Caco-2 (cell line): ENCODE measurements at regions not wholly inside any gene's neighbourhood (a gene's known extent, or its start where the extent isn't known, plus 50 kb on each side); places are given as distances from the start of the nearest gene placed in this dataset.

ENCODE experiments used
- BruUV-seq: library from RNA; stranded (reverse); fragments of 400-500 nt; replicated peaks from 2 replicates; lab custom pipeline; 2021; lab: Mats Ljungman, UMichigan
- CTCF ChIA-PET: fragments of 300-600 bp; sonication (Branson Sonifier 250); formaldehyde crosslinking; loops from one replicate; lab custom pipeline; 2022; ENCODE audit warnings: antibody characterized with exemption; lab: Charles Lee
- POLR2A ChIA-PET: fragments of 300-600 bp; sonication (Branson Sonifier 250); formaldehyde crosslinking; loops from one replicate; lab custom pipeline; 2022; ENCODE audit warnings: antibody characterized with exemption; lab: Charles Lee
- DNase-seq, 2 experiments: peaks; one replicate each; pipeline versions ENCODE4 v3.0.0 to v3.0.0-alpha.2; 2020 to 2022
- H3K27me3 ChIP-seq: replicated peaks from 2 replicates; pipeline ENCODE4 v1.6.0; 2011; ENCODE audit warnings: low read length; ENCODE audit not compliant: control insufficient read depth, insufficient read depth
- H3K36me3 ChIP-seq: 2 replicates; pipeline ENCODE4 v1.5.1; 2011; ENCODE audit warnings: low read length; ENCODE audit not compliant: control insufficient read depth, insufficient read depth
- H3K4me1 ChIP-seq: fragments of 250-450 bp; sonication (Bioruptor Pico); 2 replicates; pipeline ENCODE4 v1.5.1; 2020; ENCODE audit warnings: mild to moderate bottlenecking
- H3K4me3 ChIP-seq: 2 replicates; pipeline ENCODE4 v1.5.1; 2011; ENCODE audit warnings: low read depth, mild to moderate bottlenecking, control low read depth, low read length
- H3K9me3 ChIP-seq: fragments of 250-450 bp; sonication (Bioruptor Pico); 2 replicates; pipeline ENCODE4 v1.5.1; 2020; ENCODE audit warnings: mild to moderate bottlenecking, moderate library complexity
- H3K27ac Mint-ChIP-seq: one replicate; pipeline ENCODE4 v1.8.0; 2022; ENCODE audit warnings: mixed read lengths; ENCODE audit not compliant: unreplicated experiment
- H3K27me3 Mint-ChIP-seq: one replicate; pipeline ENCODE4 v1.8.0; 2022; ENCODE audit warnings: mixed read lengths; ENCODE audit not compliant: insufficient read depth, unreplicated experiment
- H3K36me3 Mint-ChIP-seq: one replicate; pipeline ENCODE4 v1.8.0; 2022; ENCODE audit warnings: mild to moderate bottlenecking, mixed read lengths; ENCODE audit not compliant: insufficient read depth, unreplicated experiment
- H3K4me1 Mint-ChIP-seq: one replicate; pipeline ENCODE4 v1.8.0; 2022; ENCODE audit warnings: low read depth, mixed read lengths; ENCODE audit not compliant: unreplicated experiment
- H3K4me3 Mint-ChIP-seq: one replicate; pipeline ENCODE4 v1.8.0; 2022; ENCODE audit warnings: mild to moderate bottlenecking, moderate library complexity, mixed read lengths; ENCODE audit not compliant: unreplicated experiment
- H3K9me3 Mint-ChIP-seq: one replicate; pipeline ENCODE4 v1.8.0; 2022; ENCODE audit warnings: mixed read lengths; ENCODE audit not compliant: unreplicated experiment
- intact Hi-C: fragments of 100-400 bp; cut with micrococcal nuclease; formaldehyde crosslinking; loops from one replicate; pipeline ENCODE4 v1.10.0; 2022; ENCODE audit not compliant: unreplicated experiment
- TF ChIP-seq, protein P1 (sequence below), 2 experiments: fragments of 200-600 bp in 1 of 2; IDR thresholded peaks; 1 replicate in 1 of 2; 2 replicates in 1 of 2; pipeline versions ENCODE4 v1.5.1 to v1.8.0; 2011 to 2022; ENCODE audit warnings: antibody characterized with exemption in 1 of 2, control low read depth in 1 of 2, inconsistent platforms in 1 of 2, low read depth in 1 of 2, low read length in 1 of 2, mild to moderate bottlenecking in 1 of 2, moderate library complexity in 1 of 2; ENCODE audit not compliant: insufficient read depth in 1 of 2, severe bottlenecking in 1 of 2, unreplicated experiment in 1 of 2

DNA sequence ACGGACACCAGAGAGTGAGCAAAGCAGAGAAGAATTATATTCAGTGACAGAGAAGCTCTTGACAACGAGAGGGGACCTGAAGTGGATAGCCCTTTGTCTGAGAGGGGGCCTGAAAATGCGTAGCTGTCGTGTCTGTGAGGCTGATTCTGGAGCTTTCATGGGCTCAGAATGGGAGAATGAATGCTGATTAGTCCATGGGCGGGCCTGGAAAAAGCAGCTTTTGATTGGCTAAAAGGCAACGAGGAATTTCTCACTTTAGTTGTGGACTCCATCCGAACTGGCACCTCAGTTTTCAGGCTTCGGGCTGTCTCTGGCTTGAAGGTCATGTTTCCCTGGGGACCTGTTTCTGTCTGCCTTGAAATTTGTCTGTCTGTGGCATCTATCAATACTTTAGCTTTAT is 487.1 kb downstream of the TECRL start:
- no peaks in the 10 kb centered on the region for H3K4me1 Mint-ChIP-seq
- TF ChIP-seq, protein P1, sequence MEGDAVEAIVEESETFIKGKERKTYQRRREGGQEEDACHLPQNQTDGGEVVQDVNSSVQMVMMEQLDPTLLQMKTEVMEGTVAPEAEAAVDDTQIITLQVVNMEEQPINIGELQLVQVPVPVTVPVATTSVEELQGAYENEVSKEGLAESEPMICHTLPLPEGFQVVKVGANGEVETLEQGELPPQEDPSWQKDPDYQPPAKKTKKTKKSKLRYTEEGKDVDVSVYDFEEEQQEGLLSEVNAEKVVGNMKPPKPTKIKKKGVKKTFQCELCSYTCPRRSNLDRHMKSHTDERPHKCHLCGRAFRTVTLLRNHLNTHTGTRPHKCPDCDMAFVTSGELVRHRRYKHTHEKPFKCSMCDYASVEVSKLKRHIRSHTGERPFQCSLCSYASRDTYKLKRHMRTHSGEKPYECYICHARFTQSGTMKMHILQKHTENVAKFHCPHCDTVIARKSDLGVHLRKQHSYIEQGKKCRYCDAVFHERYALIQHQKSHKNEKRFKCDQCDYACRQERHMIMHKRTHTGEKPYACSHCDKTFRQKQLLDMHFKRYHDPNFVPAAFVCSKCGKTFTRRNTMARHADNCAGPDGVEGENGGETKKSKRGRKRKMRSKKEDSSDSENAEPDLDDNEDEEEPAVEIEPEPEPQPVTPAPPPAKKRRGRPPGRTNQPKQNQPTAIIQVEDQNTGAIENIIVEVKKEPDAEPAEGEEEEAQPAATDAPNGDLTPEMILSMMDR (IDR thresholded peaks at IDR 0.05; ENCODE audit: insufficient read depth in 1 of 2, low read depth in 1 of 2, low read length in 1 of 2, severe bottlenecking in 1 of 2, unreplicated experiment in 1 of 2) = no peak
- Histone ChIP-seq H3K9me3 (no peaks in the 10 kb centered on the region), H3K27me3 (no peaks in the 10 kb centered on the region), H3K4me1 (no peaks in the 10 kb centered on the region), H3K36me3 (no peaks in the 10 kb centered on the region), H3K4me3 (no peak overlapping the region)
- no TSS peak for BruUV-seq
- DNase-seq = no peak
- H3K4me3 Mint-ChIP-seq = no peak overlapping the region
- no peak overlapping the region for H3K27ac Mint-ChIP-seq
- no peaks in the 10 kb centered on the region for H3K27me3 Mint-ChIP-seq
- ChIA-PET CTCF (no interaction called here), POLR2A (no interaction called here)
- intact Hi-C loops = no loop called here
- H3K36me3 Mint-ChIP-seq = no peaks in the 10 kb centered on the region
- no peaks in the 10 kb centered on the region for H3K9me3 Mint-ChIP-seq

DNA sequence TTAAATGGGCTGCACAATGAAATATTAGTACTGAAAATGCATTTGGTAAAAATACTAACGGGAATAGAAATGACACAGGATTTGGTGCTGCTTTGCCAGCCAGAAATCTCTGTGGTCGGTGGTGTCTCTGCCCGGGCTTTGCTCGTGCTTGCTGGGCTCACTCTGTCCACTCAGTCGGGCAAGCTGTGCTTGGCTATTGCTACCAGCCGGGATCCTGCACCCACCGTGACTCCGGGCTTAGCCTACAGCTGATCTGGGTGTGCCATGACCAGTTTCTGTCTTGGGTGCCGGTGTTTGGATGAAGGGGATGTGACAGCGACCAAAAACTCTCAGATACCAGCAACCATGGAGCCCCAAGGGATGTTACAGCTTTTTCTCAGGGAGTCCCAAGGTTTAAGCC is 487.7 kb downstream of the TECRL start:
- no peaks in the 10 kb centered on the region for H3K27me3 Mint-ChIP-seq

DNA sequence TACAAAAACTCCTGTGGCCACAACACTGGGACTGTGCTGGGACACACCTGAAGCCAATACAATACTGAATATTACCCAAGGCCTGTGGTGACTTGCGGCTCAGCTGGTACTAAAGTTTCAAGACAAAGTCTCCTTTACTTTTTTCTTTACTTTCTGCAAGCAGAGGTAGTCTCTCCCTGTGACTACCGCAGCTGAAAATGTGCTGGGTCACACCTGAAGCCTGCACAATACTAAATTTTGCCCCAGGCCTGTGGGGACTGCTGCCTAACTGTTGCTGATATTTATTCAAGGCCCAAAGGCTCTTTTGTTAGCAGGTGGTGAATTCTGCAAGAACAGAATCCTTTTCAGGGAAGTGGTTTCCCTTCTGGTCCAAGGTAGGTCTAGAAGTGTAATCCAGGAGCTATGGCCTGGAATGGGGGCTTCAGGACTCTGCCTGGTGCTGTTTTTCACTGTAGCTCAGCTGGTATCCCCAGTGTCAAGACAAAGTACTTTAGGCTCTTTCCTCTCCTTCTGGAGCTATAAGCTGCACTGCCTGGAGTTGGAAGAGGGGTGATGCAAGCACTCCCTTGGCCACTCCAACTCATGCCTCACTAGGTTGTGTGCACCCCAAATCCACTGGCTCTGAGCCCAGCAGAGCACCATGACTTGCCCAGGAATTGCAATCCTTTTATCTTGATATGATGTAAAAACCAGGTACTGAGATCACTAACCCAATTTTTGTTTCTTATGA is 489.4 kb downstream of the TECRL start:
- Mint-ChIP-seq H3K27ac (no peak overlapping the region), H3K4me1 (no peaks in the 10 kb centered on the region), H3K27me3 (no peaks in the 10 kb centered on the region), H3K36me3 (no peaks in the 10 kb centered on the region), H3K4me3 (no peak overlapping the region), H3K9me3 (no peaks in the 10 kb centered on the region)
- TF ChIP-seq, protein P1 (IDR thresholded peaks at IDR 0.05; ENCODE audit: insufficient read depth in 1 of 2, low read depth in 1 of 2, low read length in 1 of 2, severe bottlenecking in 1 of 2, unreplicated experiment in 1 of 2) = no peak
- no peaks in the 10 kb centered on the region for H3K9me3 ChIP-seq
- intact Hi-C loops = no loop called here
- no peak for DNase-seq
- H3K36me3 ChIP-seq = no peaks in the 10 kb centered on the region
- no peaks in the 10 kb centered on the region for H3K4me1 ChIP-seq
- BruUV-seq = no TSS peak
- no peak overlapping the region for H3K4me3 ChIP-seq
- ChIA-PET POLR2A (no interaction called here), CTCF (no interaction called here)
- H3K27me3 ChIP-seq = no peaks in the 10 kb centered on the region

More for the DNA sequence above, 487.7 kb downstream of the TECRL start:
- Mint-ChIP-seq H3K4me3 (no peak overlapping the region), H3K4me1 (no peaks in the 10 kb centered on the region), H3K27ac (no peak overlapping the region), H3K36me3 (no peaks in the 10 kb centered on the region), H3K9me3 (no peaks in the 10 kb centered on the region)
- ChIA-PET POLR2A (no interaction called here), CTCF (no interaction called here)
- Histone ChIP-seq H3K9me3 (no peaks in the 10 kb centered on the region), H3K27me3 (no peaks in the 10 kb centered on the region), H3K4me3 (no peak overlapping the region), H3K36me3 (no peaks in the 10 kb centered on the region), H3K4me1 (no peaks in the 10 kb centered on the region)
- BruUV-seq = no TSS peak
- TF ChIP-seq, protein P1 (IDR thresholded peaks at IDR 0.05; ENCODE audit: insufficient read depth in 1 of 2, low read depth in 1 of 2, low read length in 1 of 2, severe bottlenecking in 1 of 2, unreplicated experiment in 1 of 2) = no peak
- intact Hi-C loops = no loop called here
- no peak for DNase-seq
